SU-DHL-6 (cell line): ENCODE measurements at regions not wholly inside any gene's neighbourhood (a gene's known extent, or its start where the extent isn't known, plus 50 kb on each side); places are given as distances from the start of the nearest gene placed in this dataset.

Experiments used
- H2AFZ ChIP-seq: fragments of 200-600 bp; sonication (generic); 2 replicates; pipeline ENCODE4 v1.6.1; 2014; ENCODE audit warnings: low read depth, mild to moderate bottlenecking, moderate library complexity, mixed read lengths, antibody characterized with exemption, low read length; ENCODE audit not compliant: severe bottlenecking
- H3F3A ChIP-seq: fragments of 200-600 bp; shearing (Covaris generic); 2 replicates; pipeline ENCODE4 v1.6.0; 2016; ENCODE audit warnings: antibody characterized with exemption, mild to moderate bottlenecking; ENCODE audit not compliant: insufficient read depth
- H3K27ac ChIP-seq: fragments of 200-600 bp; sonication (generic); 2 replicates; pipeline ENCODE4 v1.5.1; 2016; ENCODE audit warnings: low read depth, mild to moderate bottlenecking, low read length, moderate library complexity, mixed read lengths
- H3K27me3 ChIP-seq: fragments of 200-600 bp; sonication (generic), shearing (Covaris generic); 2 replicates; pipeline ENCODE4 v1.6.0; 2014; ENCODE audit warnings: mild to moderate bottlenecking, low read length
- H3K36me3 ChIP-seq: fragments of 200-600 bp; sonication (generic); 2 replicates; pipeline ENCODE4 v1.6.1; 2014; ENCODE audit warnings: mild to moderate bottlenecking, low read length, mixed read lengths
- H3K4me2 ChIP-seq: fragments of 300-600, 200-600 bp; shearing (Covaris generic), sonication (generic); 2 replicates; pipeline ENCODE4 v1.6.0; 2014; ENCODE audit warnings: low read length, low read depth, mild to moderate bottlenecking; ENCODE audit not compliant: poor library complexity, severe bottlenecking
- H3K4me3 ChIP-seq: fragments of 200-600 bp; sonication (generic); 2 replicates; pipeline ENCODE4 v1.5.1; 2014; ENCODE audit warnings: antibody characterized with exemption, low read length, mild to moderate bottlenecking, mixed read lengths; ENCODE audit not compliant: insufficient read depth, poor library complexity, severe bottlenecking
- H3K79me2 ChIP-seq: fragments of 200-600 bp; sonication (generic); 2 replicates; pipeline ENCODE4 v1.6.1; 2014; ENCODE audit warnings: mild to moderate bottlenecking, low read length, moderate library complexity; ENCODE audit not compliant: insufficient read depth
- H3K9ac ChIP-seq: fragments of 200-600 bp; sonication (generic); 2 replicates; pipeline ENCODE4 v1.7.0; 2014; ENCODE audit warnings: mild to moderate bottlenecking, low read length
- H3K9me2 ChIP-seq: fragments of 200-600 bp; sonication (generic); replicated peaks from 2 replicates; pipeline ENCODE4 v1.6.1; 2014; ENCODE audit warnings: low read length; ENCODE audit not compliant: insufficient read depth
- H3K9me3 ChIP-seq: fragments of 200-600 bp; sonication (generic); 2 replicates; pipeline ENCODE4 v1.6.1; 2014; ENCODE audit warnings: low read length, mixed read lengths; ENCODE audit not compliant: insufficient read depth
- H4K20me1 ChIP-seq: fragments of 200-600 bp; sonication (generic); 2 replicates; pipeline ENCODE4 v1.6.1; 2014; ENCODE audit warnings: low read depth, mild to moderate bottlenecking, antibody characterized with exemption, low read length, moderate library complexity, mixed read lengths
- CTCF ChIP-seq: fragments of 200-600 bp; sonication (generic); IDR thresholded peaks from one replicate; pipeline ENCODE4 v1.5.1; 2017; ENCODE audit warnings: antibody characterized with exemption, mild to moderate bottlenecking, low read length, moderate library complexity; ENCODE audit not compliant: insufficient read depth, poor library complexity, severe bottlenecking
- EZH2phosphoT487 ChIP-seq: fragments of 200-600 bp; sonication (generic), shearing (Covaris generic); conservative IDR thresholded peaks from 2 replicates; pipeline ENCODE4 v1.6.1; 2018; ENCODE audit warnings: mild to moderate bottlenecking, antibody characterized with exemption, low read length, moderate library complexity, mixed read lengths

- Histone ChIP-seq H3K4me2 (no peak overlapping the region), H3K27me3 (no peaks in the 10 kb centered on the region), H3K9me2 (no peaks in the 10 kb centered on the region), H4K20me1 (no peaks in the 10 kb centered on the region), H3F3A (no peaks in the 10 kb centered on the region), H3K79me2 (no peaks in the 10 kb centered on the region), H3K36me3 (peaks cover 28% of the 10 kb centered on the region), H3K27ac (no peak overlapping the region), H3K9ac (no peak overlapping the region), H3K4me3 (no peak overlapping the region), H2AFZ (no peak overlapping the region), H3K9me3 (0 out of 2 replicates have a peak, but pooled peaks cover 6% of the 10 kb centered on the region)
- TF ChIP-seq EZH2phosphoT487 (no peak), CTCF (no peak)
Measured at GRCh38 chr13:33891196-33891742, 73.3 kb downstream of the RFC3 start.

GRCh38 chr13:33893559-33893958, 75.6 kb downstream of the RFC3 start:
- TF ChIP-seq CTCF (no peak), EZH2phosphoT487 (no peak)
- no peak overlapping the region for H2AFZ ChIP-seq
- H4K20me1 ChIP-seq: no peaks in the 10 kb centered on the region
- H3K36me3 ChIP-seq: peaks cover 36% of the 10 kb centered on the region
- H3K9me3 ChIP-seq: peaks cover 10% of the 10 kb centered on the region; the same call in 1 of the 2 replicates
- H3K9me2 ChIP-seq: no peaks in the 10 kb centered on the region
- no peaks in the 10 kb centered on the region for H3F3A ChIP-seq
- no peak overlapping the region for H3K4me2 ChIP-seq
- H3K27ac ChIP-seq: no peak overlapping the region
- H3K27me3 ChIP-seq: no peaks in the 10 kb centered on the region
- no peak overlapping the region for H3K9ac ChIP-seq
- H3K79me2 ChIP-seq: no peaks in the 10 kb centered on the region
- H3K4me3 ChIP-seq: no peak overlapping the region

GRCh38 chr13:33904431-33904830, 86.5 kb downstream of the RFC3 start:
- H3K79me2 ChIP-seq: no peaks in the 10 kb centered on the region
- H3F3A ChIP-seq: no peaks in the 10 kb centered on the region
- TF ChIP-seq CTCF (no peak), EZH2phosphoT487 (no peak)
- no peaks in the 10 kb centered on the region for H4K20me1 ChIP-seq
- no peaks in the 10 kb centered on the region for H3K9me2 ChIP-seq
- H3K4me3 ChIP-seq: no peak overlapping the region
- no peak overlapping the region for H3K27ac ChIP-seq
- H3K27me3 ChIP-seq: no peaks in the 10 kb centered on the region
- H3K36me3 ChIP-seq: no peaks in the 10 kb centered on the region
- H2AFZ ChIP-seq: no peak overlapping the region
- H3K9me3 ChIP-seq: no peaks in the 10 kb centered on the region
- H3K4me2 ChIP-seq: no peak overlapping the region
- H3K9ac ChIP-seq: no peak overlapping the region
